WERI-Rb-1 (cell line): ENCODE measurements at regions not wholly inside any gene's neighbourhood (a gene's known extent, or its start where the extent isn't known, plus 50 kb on each side); places are given as distances from the start of the nearest gene placed in this dataset.
"Not testable (repeated sequence)": the region's sequence is repeated elsewhere in the genome, so short reads cannot be mapped to it uniquely, and the experiment has no call there.

ENCODE experiments used
- DNase-seq: peaks from one replicate; pipeline ENCODE4 v3.0.0-alpha.2; 2020
- H3K27ac ChIP-seq: fragments of 250-450 bp; sonication (Bioruptor Pico); 2 replicates; pipeline ENCODE4 v1.5.1; 2020; ENCODE audit warnings: mild to moderate bottlenecking, moderate library complexity
- H3K27me3 ChIP-seq: fragments of 250-450 bp; sonication (Bioruptor Pico); 2 replicates; pipeline ENCODE4 v1.5.1; 2021; ENCODE audit warnings: mild to moderate bottlenecking, low read depth, moderate library complexity; ENCODE audit not compliant: insufficient read depth, severe bottlenecking
- H3K36me3 ChIP-seq: fragments of 250-450 bp; sonication (Bioruptor Pico); 2 replicates; pipeline ENCODE4 v1.5.1; 2020; ENCODE audit warnings: mild to moderate bottlenecking, moderate library complexity
- H3K4me3 ChIP-seq: 2 replicates; pipeline ENCODE4 v1.5.1; 2011; ENCODE audit warnings: low read depth, mild to moderate bottlenecking, control low read depth, low read length
- H3K9me3 ChIP-seq: fragments of 250-450 bp; sonication (Bioruptor Pico); 2 replicates; pipeline ENCODE4 v1.5.1; 2021; ENCODE audit warnings: mild to moderate bottlenecking, moderate library complexity; ENCODE audit not compliant: severe bottlenecking
- TF ChIP-seq, protein P1 (sequence below): IDR thresholded peaks from 2 replicates; pipeline ENCODE4 v1.5.1; 2011; ENCODE audit warnings: low read depth, mild to moderate bottlenecking, control low read depth, inconsistent platforms, low read length

DNA sequence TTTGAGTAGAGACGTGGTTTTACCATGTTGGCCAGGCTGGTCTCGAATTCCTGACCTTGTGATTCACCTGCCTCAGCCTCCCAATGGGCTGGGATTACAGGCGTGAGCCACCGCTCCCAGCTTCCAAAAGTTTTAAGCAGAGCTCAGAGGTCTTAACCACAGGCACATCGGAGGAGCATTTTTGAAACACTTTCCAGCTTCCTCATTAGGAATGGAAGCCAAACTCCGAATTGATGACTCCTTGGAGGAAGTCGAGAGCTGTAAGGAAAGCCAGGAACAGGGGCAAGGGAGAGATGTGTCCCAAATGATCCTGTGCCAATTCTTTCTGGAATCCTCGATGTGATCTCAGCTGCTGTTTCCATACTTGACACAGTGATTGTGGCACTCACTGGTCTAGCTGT, 56.2 kb upstream of the CCZ1B start:
- H3K27me3 ChIP-seq, DNase-seq, H3K4me3 ChIP-seq, H3K27ac ChIP-seq, H3K9me3 ChIP-seq, H3K36me3 ChIP-seq: not testable (repeated sequence)

DNA sequence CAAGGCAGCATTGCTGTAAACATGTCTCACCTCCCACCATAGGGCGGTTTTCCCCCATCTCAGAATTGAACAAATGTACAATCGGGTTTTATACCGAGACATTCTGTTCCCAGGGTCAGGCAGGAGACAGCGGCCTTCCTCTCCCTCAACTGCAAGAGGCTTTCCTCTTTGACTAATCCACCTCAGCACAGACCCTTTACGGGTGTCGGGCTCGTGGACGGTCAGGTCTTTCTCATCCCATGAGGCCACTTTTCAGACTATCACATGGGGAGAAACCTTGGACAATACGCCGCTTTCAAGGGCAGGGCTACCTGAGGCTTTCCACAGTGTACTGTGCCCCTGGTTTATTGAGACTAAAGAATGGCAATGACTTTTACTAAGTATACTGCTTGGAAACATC, 57.7 kb upstream of the CCZ1B start:
- H3K36me3 ChIP-seq, H3K27ac ChIP-seq, H3K27me3 ChIP-seq, DNase-seq, H3K4me3 ChIP-seq, H3K9me3 ChIP-seq: not testable (repeated sequence)

DNA sequence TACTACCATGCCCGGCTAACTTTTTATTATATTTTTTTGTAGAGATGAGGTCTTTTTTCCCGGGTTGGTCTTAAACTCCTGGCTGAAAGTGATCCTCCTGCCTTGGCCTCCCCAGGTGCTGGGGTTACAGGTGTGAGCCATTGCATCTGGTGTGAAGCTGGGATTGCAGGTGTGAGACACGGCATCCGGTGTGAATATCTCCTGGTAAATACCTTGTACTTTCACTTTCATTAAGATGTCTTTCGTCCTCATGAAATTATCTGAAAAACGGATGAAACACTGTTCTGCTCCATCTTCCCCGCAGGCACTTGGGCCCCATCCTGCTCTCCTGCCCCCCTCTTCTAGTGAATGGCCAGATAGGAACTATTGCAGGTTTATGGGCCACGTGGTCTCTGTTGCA, 60.1 kb upstream of the CCZ1B start:
- H3K36me3 ChIP-seq: no peaks in the 10 kb centered on the region
- H3K27ac ChIP-seq: no peak overlapping the region
- H3K4me3 ChIP-seq: no peak overlapping the region
- no peaks in the 10 kb centered on the region for H3K9me3 ChIP-seq
- TF ChIP-seq, protein P1, sequence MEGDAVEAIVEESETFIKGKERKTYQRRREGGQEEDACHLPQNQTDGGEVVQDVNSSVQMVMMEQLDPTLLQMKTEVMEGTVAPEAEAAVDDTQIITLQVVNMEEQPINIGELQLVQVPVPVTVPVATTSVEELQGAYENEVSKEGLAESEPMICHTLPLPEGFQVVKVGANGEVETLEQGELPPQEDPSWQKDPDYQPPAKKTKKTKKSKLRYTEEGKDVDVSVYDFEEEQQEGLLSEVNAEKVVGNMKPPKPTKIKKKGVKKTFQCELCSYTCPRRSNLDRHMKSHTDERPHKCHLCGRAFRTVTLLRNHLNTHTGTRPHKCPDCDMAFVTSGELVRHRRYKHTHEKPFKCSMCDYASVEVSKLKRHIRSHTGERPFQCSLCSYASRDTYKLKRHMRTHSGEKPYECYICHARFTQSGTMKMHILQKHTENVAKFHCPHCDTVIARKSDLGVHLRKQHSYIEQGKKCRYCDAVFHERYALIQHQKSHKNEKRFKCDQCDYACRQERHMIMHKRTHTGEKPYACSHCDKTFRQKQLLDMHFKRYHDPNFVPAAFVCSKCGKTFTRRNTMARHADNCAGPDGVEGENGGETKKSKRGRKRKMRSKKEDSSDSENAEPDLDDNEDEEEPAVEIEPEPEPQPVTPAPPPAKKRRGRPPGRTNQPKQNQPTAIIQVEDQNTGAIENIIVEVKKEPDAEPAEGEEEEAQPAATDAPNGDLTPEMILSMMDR: no peak
- no peaks in the 10 kb centered on the region for H3K27me3 ChIP-seq
- no peak for DNase-seq

DNA sequence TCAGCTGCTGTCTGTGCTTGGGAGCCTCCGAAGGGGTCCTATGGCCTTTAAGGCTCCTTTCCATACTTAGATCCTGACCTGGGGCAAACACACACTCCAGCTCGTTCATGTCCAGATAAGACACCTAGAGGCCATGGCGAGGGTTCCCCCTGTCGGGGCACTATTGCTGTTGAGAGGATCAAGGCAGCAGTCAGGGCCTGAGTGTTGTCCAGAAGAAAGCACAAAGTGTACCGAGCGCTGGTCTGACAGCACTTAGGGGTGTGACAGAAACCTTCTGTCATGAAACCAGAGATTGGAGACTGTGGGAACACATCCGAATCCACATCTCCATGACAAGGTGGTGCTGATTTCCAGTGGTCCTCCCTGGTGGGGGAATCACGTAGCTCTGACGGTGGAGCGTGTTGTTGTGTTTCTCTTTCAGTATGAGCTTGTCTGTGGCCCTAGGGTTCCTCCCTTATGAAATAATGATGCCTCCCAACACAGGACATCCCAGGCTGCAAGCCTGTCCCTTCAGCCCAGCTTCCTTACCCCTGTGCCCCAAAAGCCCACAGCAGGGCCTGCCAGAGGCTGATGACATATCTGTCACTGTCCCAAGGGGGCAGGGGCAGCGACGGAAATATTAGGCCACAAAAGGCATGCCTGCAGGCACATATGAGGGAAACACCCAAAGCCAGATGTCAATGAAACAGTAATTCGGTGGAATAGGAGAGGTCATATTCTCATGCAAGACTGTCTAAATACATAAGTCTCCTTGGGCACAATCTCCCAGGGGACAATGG, 62.4 kb upstream of the CCZ1B start:
- H3K27ac ChIP-seq, H3K27me3 ChIP-seq, H3K9me3 ChIP-seq, H3K36me3 ChIP-seq, H3K4me3 ChIP-seq, DNase-seq: not testable (repeated sequence)

DNA sequence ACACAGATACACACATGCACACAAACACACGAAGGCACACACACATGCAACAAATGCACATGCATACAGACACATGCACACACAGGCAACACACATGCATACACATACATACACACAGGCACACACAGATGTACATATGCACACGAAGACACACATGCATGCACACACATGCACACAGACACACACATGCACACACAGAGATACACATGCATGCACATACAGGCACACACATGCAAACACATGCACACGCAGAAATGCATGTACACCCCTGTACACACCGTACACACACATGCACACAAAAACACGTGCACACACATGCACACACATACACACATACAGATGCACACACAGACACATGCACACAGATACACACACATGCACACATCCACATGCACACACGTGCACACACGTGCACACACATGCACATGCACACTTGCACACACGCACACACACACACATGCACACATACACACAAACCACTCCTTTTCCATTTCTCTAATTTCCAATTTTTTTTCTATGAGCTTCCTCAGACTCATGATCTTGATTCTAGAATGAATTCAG, 63.3 kb upstream of the CCZ1B start:
- Histone ChIP-seq H3K36me3 (no peaks in the 10 kb centered on the region), H3K4me3 (no peak overlapping the region), H3K9me3 (no peaks in the 10 kb centered on the region), H3K27me3 (no peaks in the 10 kb centered on the region), H3K27ac (no peak overlapping the region)
- no peak for DNase-seq
- TF ChIP-seq, protein P1: no peak

DNA sequence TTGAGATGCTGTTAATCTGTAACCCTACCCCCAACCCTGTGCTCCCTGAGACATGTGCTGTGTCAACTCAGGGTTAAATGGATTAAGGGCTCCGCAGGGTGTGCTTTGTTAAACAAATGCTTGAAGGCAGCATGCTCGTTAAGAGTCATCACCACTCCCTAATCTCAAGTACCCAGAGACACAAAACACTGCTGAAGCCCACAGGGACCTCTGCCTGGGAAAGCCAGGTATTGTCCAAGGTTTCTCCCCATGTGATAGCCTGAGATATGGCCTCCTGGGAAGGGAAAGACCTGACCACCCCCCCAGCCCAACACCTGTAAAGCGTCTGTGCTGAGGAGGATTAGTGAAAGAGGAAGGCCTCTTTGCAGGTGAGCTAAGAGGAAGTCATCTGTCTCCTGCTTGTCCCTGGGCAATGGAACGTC, 76.0 kb upstream of the CCZ1B start:
- not testable (repeated sequence) for H3K27me3 ChIP-seq, H3K4me3 ChIP-seq, H3K36me3 ChIP-seq, DNase-seq, H3K9me3 ChIP-seq, H3K27ac ChIP-seq

DNA sequence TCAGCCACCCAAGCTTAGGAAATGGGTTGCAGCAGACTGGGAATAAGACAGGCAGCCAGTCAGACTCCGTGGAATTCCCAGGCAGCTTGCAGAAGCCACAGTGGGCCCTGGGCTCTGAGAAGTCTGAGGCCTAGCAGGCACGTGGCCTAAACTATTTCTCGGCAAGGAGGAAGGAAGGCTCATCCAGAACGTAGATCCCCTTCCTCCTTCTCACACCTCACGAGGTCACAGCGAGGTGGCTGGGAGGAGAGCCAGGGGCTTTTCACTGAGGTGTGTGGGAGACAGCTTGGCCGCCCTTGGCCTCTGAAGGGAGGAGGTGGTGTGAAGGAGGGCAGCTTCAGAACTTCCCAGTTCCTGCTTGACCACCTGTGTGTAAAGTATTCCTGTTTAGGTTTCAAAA, 77.2 kb upstream of the CCZ1B start:
- H3K27ac ChIP-seq, H3K27me3 ChIP-seq, H3K4me3 ChIP-seq, H3K36me3 ChIP-seq, DNase-seq, H3K9me3 ChIP-seq: not testable (repeated sequence)

DNA sequence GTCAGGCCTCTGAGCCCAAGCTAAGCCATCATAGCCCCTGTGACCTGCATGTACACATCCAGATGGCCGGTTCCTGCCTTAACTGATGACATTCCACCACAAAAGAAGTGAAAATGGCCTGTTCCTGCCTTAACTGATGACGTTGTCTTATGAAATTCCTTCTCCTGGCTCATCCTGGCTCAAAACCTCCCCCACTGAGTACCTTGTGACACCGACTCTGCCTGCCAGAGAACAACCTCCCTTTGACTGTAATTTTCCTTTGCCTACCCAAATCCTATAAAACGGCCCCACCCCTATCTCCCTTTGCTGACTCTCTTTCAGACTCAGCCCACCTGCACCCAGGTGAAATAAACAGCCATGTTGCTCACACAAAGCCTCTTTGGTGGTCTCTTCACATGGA, 77.7 kb upstream of the CCZ1B start:
- H3K27ac ChIP-seq, H3K36me3 ChIP-seq, DNase-seq, H3K9me3 ChIP-seq, H3K27me3 ChIP-seq, H3K4me3 ChIP-seq: not testable (repeated sequence)

DNA sequence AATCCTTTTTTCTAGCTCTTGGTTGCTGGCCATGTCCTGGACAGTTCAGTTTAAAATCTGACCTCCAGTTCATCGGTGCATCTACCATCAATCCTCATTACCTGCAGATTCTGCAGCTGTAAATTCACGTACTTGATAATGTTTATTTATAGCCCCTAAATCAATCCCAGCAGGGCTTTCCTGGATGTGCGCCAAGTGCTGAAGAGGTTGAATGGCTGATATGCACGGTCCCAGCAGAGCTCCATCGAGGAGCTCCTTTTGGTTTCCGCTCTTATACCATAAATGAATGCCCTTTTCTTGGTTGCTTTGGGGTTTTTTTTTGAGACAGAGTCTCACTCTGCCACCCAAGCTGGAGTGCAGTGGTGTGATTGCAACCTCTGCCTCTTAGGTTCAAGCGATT, 91.2 kb upstream of the CCZ1B start:
- H3K4me3 ChIP-seq: no peak overlapping the region
- H3K27me3 ChIP-seq: no peaks in the 10 kb centered on the region
- H3K27ac ChIP-seq: no peak overlapping the region
- H3K9me3 ChIP-seq: no peaks in the 10 kb centered on the region
- H3K36me3 ChIP-seq: no peaks in the 10 kb centered on the region
- DNase-seq: no peak
- TF ChIP-seq, protein P1: no peak

DNA sequence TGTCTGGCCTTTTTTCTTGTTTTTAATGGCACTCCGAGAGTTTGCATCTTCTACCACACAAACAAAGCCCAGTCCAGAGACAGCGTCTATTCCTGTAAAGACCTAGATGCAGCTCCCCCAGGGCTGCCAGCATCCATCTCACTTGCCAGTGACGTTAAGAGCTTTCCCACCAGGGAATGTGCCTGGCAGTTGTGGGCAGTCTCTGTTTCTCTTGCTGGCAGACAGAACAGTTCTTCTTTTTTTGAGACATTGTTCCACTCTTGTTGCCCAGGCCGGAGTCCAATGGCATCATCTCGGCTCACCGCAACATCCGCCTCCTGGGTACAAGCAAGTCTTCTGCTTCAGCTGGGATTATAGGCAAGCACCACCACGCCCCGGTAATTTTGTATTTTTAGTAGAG, 93.1 kb upstream of the CCZ1B start:
- H3K9me3 ChIP-seq, H3K36me3 ChIP-seq, H3K27me3 ChIP-seq, H3K27ac ChIP-seq, H3K4me3 ChIP-seq, DNase-seq: not testable (repeated sequence)

DNA sequence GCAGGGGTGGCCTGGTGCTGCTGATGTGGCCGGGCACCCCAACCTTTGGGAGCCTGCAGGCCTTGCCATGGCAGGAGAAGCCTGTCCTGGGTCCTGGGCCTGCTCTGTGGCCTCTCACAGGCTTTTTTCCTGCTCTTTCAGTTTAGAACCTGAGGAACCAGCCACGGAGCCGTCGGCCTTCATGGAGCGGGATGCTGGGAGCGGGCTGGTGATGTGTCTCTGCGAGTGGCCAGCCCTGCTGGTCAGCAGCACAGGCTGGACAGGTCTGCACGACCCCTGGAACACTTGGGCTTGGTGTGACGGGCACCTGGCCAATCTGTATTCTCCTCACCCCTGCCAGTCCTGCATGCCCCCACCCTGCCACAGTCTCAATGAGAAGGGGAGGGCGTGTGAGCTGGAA, 98.4 kb upstream of the CCZ1B start:
- not testable (repeated sequence) for H3K27me3 ChIP-seq, H3K4me3 ChIP-seq, DNase-seq, H3K27ac ChIP-seq, H3K9me3 ChIP-seq, H3K36me3 ChIP-seq
